ENCODE measurements at regions not wholly inside any gene's neighbourhood (a gene's known extent, or its start where the extent isn't known, plus 50 kb on each side); places are given as distances from the start of the nearest gene placed in this dataset.
A peak's percentile ranks its signal among the peaks of the same experiment; 100 is the strongest.

DNA sequence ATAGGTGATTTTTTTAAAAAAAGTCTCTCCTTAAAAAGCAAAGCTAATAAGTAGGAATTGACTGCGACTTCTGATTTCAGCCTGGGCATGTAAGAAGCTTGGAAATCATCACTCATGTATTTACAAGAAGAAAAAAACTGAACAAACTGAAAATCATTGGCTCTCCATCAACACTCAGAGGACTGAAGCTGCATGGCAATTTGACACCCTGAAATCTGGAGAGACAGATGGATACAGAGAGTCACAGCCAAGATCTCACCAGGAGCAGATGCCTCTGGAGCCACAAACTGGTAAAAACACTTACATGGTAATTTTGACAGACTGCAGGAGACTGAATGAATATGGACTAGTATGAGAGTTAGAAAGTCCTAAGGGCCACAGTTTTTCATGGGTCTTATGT is 191.2 kb upstream of the TCF21 start:
- no peak for DNase-seq

DNA sequence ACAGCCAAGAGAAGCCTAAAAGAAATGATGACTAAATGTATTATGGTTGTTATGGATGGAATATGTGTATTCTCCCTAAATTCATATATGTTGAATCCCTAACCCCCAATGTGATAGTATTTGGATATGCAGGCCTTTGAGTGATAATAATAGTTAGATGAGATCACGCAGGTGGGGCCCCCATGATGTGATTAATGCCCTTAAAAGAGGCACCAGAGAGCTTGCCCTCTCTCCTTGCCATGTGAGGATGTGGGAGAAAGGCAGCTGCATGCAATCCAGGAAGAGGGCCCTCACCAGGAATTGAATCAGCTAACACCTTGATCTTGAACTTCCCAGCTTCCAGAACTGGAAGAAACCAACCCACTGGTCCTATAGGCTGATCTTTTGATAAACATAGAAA is 190.6 kb upstream of the TCF21 start:
- no peak for DNase-seq

DNA sequence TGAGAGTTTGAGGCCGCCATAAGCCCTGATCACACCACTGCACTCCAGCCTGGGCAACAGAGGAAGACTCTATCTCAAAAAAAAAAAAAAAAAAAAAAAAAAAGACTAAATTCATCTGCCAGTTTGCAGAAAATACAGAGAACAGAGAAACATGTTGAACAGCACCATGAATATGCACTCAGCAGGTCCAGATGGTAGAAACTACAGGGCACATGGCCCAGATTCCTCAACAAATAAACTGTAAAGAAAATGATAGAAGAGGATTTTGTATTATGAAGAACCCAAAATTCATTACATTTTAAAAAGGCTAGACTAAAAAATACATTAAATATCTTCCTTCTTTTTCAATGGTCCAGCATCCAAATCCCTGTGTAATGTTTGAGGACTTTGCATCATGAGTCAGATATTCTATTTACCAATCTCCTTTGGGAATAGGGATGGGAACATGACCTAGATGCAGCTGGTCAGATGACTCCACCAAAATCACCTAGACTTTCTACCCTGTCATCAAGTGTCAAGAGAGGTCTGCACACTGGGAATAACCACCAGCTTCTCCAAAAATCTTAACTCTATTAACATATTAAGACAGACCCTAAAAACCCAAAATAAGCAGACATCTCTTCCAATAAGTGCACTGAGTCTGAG is 189.1 kb upstream of the TCF21 start:
- no peak for DNase-seq

DNA sequence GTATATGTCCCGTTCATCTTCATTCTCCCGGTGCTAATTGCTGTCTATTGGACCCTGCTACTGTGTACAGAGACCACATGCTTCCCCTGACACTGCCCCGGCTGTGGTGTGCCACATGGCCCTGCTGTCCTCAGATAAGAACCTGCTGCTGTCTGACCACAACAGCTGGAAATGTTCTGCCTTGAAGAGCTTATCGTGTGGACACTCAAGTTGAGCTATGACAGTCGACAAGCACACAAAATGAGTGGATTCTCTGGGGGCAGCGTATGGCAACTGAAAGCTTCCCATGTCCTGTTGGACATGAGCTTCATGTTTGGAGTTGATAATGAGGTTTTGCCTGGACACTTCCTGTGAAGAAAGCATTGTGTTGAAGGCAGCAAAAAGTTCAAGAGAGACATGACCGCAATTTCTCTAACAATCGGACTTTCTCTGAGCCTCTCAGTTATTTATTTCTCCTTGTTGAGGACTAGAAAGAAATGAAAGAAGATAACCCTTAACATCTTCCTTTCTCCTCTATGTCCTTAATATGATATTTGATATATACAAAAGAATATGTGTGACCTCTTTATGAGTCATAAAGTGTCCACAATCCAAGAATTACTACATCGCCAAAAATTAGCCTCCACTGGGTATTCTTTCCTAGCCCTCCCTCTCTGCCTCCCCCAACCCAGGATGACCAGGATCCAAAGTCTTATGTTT is 187.1 kb upstream of the TCF21 start:
- DNase-seq = peak; percentile 1

DNA sequence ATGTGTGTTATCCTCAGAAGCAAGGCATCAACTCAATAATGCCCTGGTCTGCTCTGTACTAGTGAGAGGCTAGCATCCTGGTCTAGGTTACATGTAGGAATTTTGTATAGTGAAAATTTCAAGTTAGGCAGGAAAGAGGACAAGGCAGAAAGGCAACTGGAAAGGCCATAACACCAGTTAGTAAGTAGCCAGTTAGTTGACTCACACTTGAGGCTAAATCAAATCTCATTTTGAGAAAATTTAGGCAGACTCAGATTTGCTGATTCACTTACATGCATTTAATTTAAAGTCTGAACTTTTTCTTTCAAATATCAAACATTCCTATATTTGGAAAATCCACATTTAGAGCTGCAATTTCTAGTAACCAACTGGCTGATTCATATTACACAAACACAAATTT is 184.5 kb upstream of the TCF21 start:
- no peak for DNase-seq

DNA sequence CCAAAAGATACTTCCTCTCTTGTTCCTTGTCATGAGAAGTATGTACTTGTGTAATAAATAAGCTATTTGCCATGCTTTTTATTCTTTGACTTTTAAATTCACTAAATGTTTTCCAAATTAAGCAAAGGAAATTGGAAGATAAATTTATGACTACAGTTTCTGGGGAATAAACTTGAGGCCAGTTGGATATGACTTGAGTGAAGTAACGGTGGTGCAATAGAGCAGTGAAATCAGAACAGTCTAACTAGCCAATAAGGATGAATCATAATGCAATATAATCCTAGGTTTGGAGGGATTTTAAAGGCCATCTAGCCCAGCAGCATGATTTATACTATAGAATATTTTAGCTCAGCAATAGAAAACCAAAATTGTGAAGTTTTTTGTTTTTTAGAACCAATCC is 183.8 kb upstream of the TCF21 start:
- no peak for DNase-seq

DNA sequence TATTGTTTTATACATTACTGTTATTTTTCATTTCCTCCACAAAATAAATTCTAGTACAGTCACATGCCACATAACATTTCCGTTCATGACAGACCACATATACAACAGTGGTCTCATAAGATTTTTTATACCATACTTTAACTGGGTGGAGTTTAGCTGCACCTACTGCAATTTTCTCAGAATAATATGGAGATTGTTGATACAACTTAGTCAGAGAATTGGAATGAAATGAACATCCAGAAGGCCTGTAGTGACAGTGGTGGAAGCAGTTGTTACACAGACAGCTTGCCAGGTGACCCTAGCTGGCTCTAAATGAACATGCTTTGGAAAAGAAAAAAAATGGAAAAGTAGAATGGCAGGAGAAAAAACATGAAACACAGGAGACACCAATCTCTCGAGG is 183.2 kb upstream of the TCF21 start:
- no peak for DNase-seq

DNA sequence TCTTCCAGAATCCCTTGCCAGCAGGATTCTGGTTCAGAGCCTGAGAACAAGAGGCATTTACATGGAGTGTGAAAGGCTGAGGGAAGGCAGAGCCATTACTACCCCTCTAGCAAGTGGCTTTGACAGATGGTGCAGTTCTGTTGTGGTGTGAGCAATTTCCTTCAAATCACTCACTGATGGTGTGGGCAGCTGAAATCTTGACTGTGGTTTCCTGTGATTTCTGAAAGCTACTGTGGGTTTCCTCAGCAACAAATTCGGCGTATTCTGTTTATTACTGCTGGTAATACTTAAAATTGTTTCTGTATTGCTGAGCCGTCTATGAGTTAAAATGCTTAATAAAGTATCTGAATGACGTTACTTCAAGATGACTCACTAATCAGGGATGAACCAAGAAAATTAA is 181.5 kb upstream of the TCF21 start:
- DNase-seq = peak; percentile 21

DNA sequence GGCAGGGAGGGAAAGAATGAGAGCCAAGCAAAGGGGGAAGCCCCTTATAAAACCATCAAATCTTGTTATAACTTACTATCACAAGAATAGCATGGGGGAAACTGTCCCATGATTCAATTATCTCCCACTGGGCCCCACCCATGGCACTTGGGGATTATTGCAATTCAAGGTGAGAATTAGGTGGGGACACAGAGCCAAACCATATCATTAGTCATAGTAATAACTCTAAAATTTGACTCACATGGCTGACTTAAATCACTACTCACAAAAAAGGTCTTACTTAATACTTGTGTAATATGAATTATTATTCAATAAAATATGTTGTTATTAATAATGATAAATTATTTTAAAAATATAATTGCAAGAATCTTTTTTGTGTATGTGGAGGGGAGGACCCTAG is 178.1 kb upstream of the TCF21 start:
- DNase-seq = no peak

DNA sequence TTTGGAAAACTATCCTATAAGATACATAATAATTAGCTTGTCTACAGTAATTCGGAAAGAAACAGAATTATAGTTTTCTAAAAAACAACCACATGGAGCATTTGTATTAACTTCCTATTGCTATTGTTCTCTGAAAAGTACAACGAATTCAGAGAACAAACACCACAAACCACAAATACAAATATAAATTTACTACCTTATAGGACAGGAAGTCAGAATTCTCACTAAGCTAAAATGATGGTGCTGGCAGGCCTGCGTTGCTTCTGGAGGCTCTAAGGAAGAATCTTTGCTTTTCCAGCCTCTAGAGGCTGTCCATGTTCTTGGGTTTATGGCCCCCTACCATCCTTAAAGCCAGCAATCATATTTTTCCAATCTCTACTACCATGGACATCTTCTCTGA is 173.6 kb upstream of the TCF21 start:
- no peak for DNase-seq

DNA sequence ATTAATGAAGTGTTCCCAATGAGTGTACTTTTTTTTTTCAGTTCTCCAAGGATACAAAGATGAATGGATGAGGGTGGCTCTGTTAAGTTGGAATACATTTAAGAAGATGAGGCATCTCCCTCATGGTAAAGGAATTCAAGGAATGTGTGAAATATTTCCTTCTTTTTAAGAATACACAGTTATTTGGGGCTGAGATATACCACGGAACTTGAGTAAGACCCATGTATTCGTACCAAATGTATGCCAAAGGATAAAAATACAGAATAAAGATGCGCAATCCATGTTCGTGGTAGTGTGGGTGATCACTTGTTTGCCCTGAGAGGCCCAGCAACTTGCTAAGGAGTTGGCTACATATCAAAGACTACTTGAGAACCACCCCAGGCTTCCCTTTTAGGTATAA is 164.2 kb upstream of the TCF21 start:
- DNase-seq = no peak

DNA sequence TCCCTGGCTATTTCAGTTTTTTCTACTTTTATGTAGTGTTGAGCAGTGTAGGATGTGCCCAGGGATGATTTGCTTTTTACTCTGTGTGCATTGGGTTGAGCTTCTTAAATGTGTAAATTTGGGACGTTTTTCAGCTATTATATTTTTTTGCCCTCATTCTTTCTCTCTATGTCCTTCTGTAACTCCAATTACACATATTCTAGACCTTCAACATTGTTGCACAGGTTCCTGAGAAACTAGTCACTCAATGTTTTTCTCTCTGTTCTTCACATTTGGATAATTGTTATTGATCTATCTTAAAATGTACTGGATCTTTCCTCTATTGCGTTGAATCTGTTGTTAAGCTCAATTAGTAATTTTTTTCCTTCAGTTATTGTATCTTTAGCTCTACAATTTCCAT is 162.7 kb upstream of the TCF21 start:
- DNase-seq = no peak

DNA sequence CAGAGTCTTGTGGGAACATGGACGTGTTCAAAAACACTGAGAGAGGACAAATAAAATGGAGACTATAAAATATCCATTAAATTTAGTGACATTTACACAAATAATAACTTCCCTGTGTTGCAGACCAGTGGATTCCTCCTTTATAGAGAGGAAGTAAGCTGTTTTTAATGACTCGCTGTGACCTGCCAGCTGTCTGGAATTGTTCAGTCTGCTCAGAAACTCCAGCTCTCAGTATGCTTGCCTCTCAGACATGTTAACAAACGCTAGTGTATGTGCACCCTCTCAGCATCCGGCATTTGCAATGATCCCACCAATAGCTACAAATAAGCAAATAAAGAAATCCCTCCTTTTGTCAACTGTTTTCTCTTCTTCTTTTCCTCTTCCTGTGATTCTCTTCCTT is 158.0 kb upstream of the TCF21 start:
- no peak for DNase-seq

DNA sequence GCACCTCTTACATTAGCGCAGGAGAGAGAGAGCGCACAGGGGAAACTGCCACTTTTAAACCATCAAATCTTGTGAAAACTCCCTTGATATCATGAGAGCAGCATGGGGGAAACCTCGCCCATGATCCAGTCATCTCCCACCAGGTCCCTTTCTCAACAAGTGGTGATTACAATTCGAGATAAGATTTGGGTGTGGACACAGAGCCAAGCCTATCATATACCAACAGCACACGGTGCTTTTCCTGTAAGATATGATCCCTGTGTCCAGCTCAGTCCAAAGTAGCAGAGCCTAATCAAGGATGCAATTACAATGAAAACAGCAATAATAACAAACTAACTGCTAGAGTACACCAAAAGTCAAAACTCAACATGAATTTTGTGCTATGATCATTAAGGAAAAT is 148.7 kb upstream of the TCF21 start:
- DNase-seq = no peak

DNA sequence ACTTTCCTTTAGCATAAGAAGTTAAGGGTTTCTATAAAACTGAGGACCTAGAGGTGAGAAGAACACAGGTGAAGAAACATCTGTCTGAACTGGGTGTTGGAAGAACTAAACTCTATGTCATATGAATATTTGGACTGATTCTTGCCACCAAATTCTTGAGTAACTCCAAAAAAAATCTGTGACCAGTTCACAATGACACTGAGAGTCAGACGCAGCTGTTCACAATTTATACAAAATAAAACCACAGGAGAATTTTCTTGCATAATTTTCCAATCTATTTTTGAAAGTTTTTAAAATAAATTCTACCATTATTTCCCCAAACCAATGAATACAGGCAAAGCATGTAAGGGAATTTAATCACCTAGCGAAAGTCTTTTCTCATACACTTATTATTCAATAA is 148.1 kb upstream of the TCF21 start:
- DNase-seq = no peak

DNA sequence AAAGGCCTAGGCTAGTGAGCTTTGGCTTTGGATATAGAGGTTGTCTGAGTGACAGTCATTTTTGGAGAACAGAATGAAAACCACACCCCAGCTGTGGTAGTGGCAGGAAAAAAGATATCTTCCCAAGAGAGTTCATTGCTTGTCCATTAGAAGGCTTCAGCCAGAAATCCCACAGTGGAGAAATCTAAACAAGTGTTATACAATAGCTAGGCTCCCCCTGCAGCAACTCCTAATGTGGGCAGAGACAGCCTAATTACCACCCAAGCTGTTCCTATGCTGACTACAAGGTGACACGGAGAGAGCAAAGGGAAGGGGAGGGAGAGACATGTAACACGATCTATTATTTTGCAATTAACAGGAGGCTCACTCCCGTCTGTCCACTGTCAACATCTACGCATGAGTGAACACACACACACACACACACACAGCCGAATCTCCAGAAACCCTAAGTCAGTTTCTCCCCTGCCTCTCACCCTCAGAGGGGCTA is 147.5 kb upstream of the TCF21 start:
- no peak for DNase-seq

DNA sequence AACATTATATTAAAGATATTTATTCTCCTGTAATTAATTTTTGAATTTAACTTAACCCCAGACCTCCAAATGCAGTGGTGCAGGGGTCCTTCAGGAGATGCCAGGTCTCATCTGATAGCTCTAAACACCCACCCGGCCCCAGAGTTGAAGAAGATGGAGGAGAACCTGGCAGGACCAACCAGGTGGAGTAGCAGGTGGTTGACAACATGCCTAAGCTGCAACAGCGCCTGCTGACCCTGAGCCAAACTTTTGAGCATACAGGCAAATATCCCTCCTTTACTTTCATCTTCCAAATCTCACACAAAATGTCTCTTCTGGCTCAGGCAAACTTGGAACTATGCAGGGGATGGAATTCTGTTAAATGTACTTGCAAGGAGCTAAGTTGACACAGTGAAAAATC is 145.3 kb upstream of the TCF21 start:
- DNase-seq = no peak

DNA sequence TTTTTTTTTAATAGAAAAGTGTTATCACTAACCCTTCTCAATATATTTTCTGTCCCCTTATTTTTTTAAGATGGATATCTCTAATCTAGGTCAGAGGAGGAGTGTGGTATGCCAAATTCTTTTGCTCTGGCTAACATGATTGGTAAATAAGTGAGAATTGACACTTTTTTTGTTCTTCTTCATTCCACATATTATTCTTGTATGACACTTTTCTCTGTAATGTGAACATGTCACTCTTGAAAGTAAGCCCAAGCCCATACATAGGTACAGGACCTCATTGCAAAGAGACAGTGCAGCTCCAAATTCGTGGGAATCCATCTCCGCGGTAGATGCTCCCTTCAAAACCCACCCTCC is 142.5 kb upstream of the TCF21 start:
- no peak for DNase-seq

DNA sequence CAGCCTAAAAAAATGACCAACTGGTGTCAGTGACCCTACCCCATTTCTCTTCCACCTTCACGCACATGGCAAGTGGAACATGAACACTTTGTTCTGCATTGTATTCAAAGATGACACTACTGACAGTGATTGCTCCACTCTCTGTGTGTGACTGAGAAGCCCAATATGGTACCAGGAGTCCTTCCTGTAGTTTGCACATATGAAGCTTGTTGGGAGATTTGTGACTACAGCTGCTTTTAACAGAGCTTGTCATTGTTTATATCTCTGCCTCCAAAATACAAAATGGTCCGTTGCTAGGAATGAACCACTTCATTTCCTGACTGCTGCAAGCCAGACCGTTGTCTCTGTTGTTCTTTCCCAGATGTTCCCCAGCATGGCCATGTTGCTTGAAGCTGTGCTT is 140.3 kb upstream of the TCF21 start:
- no peak for DNase-seq

DNA sequence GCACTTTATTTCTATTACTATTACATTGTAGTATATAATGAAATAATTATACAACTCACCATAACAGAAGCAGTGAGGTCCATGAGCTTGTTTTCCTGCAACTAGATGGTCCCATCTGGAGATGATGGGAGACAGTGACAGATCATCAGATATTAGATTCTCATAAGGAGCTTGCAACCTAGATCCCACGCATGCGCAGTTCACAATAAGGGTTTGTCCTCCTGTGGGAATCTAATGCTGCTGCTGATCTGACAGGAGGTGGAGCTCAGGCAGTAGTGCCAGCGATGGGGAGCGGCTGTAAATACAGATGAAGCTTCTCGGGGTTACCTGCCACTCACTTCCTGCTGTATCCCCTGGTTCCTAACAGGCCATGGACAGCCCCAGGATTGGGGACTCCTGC is 139.5 kb upstream of the TCF21 start:
- no peak for DNase-seq

DNA sequence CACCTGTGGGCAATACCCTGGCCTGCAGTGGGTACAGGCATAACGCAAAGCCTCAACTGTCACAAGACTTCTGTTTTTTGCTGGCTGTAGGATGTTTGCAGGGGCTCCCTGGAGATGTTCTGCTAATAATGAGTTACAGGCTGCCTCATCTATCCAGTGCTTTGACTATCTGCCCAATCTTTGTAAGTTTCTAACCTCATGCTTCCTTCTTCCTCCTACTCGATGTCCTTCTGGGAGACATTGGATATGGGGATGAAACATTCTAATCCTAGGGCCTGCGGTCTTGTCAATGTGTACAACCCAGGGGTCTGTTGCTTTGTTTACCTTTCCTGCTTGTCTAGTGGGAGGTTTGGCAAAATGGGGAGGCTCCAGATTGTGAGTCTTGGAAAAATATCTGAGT is 136.8 kb upstream of the TCF21 start:
- no peak for DNase-seq

DNA sequence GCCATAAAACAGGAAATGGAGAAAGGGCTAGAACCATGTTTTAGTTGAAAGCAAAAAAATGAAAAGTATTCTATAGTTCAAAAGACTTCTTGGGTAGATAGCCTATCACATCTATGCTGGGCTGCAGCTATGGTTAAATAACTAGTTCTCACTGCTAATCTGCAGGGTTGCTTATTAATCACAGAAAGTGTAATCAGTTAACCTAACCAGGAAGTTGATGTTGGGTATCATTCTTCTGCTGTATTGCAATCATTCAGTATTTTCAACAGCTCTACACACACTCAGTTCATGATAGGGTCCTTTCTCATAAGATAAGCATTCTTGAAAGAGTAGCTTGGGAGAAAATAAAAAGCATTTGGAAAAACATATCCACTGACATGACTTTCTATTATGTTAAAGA is 135.2 kb upstream of the TCF21 start:
- DNase-seq = no peak

DNA sequence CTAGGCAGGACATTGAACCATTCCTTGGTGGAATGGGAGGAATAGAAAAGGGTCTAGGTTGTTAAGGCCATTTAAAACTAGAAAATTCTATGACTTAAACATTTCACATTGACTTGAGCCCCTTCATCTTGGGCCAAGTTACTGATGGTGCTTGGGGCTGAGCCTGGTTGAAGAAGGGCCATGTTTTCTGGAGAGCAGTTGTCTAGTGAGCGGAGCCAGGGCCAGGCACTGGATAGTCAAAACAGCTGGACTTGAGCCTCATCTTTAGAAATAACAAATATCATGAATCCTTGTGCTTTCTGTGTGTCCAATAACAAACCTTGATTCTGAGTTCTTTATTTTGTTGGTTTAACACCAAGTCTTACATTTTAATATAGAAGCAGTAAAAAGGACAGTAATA is 134.6 kb upstream of the TCF21 start:
- no peak for DNase-seq

DNA sequence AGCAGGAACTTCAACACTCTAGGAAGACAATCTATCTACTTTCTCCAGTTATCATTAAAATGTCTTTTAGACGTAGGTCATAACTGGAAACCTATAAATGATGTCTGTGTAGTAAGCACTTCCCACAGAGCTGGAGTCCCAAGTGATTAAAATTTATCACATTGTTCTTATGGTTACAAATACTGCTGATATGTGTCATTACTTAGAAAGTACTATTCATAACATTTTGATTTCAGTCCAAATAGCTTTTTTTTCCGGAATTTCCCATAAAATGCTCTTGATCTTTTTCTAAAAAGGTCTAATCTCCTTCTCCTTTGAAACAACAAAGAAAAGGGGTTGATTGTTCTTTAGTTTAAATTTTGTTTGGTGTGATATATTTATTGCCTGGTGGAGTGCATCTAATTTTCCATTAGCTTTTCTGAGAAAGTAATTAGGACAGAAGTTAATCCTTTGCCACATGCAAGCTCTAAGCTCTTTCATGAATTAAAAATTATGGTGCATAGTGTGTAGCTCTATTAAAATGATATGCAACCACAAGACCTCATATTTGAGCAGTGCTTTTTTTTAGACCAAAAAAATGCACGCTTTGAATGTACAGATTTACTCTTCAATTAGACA is 132.7 kb upstream of the TCF21 start:
- DNase-seq = no peak

DNA sequence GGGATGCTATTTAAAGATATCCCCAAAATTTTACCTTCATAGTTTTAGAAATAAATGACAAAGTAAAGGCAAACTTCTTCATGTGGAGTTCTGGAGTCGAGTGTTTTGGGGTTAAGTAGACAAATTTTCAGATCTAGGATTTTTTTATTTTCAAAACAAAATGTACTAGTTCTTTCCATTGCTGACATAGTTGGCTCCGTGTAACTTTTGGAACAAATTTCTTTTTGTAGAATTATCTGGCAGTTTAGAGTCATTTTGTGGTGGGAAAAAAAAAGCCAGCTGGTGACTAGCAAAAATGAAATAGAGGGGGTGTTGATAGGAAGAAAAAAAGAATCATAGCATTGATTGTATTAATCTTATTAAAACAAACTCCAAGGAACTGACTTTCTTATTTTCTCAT is 131.6 kb upstream of the TCF21 start:
- DNase-seq = no peak

Measured in CD4-positive, alpha-beta T cell treated with Interleukin-12 subunit alpha and Interleukin-12 subunit beta, for 1 hour (primary cell).